HG03159 (cell line): ENCODE measurements at regions not wholly inside any gene's neighbourhood (a gene's known extent, or its start where the extent isn't known, plus 50 kb on each side); places are given as distances from the start of the nearest gene placed in this dataset.
"Not testable (repeated sequence)": the region's sequence is repeated elsewhere in the genome, so short reads cannot be mapped to it uniquely, and the experiment has no call there.

Experiments
- ATAC-seq: cut with Tn5 transposase; IDR thresholded peaks from one replicate; pipeline ENCODE4 v1.9.1; 2021; ENCODE audit warnings: mild to moderate bottlenecking, moderate library complexity; ENCODE audit not compliant: unreplicated experiment

DNA sequence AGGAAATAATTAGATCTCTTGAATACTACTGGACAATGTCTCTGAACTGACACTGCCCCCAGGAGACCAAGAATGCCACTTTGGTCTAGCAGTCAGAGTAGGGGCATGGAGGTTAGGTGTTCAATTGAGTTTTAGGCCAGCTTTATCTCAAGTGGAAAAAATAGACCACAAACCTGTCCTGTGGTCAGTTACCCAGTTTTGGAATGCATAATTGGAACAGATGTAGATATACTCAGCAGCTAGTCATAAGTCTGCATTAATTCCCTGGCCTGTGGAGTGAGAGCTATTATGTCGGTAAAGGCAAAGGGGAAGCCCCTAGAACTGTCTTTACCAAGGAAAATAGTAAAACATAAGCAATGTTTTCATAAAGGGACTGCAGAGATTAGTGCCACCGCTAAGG is 587.7 kb downstream of the GLUD2 start:
- no peak for ATAC-seq

DNA sequence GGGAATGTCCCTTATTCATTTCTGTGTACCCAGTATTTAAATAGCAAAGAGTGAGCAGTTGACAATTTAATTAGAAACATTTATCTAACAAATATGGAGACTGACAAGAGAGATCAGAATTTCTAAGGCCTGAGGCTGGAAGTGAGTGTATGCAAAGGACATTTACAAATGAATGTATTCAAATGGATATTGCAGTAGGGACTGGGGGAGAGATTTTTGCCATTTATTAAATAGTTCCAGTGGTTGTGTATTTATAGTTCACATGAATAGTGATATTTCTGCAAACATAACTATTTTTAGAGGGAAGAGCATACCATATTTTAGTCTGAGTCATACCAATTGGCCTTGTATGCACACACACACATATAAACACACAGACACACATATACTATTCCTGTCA is 592.4 kb downstream of the GLUD2 start:
- ATAC-seq: no peak

DNA sequence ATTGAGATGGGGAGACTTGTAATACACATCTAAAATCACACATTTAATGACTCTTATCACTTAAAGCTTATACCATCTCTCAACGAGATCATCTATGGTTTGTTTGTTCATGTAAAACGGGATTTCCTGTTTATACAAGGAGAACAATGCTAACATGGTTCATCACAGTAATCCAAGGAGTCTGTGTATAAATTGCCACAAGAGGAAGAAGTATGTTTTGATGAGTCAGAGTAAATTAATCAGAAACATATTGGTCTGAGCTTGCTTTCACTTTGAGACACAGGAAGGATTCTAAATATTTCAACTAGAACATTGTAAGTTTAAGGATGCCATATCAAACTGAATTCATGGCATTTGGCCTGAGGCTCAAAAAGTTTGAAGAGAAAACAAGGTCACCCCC is 594.1 kb downstream of the GLUD2 start:
- ATAC-seq: no peak

DNA sequence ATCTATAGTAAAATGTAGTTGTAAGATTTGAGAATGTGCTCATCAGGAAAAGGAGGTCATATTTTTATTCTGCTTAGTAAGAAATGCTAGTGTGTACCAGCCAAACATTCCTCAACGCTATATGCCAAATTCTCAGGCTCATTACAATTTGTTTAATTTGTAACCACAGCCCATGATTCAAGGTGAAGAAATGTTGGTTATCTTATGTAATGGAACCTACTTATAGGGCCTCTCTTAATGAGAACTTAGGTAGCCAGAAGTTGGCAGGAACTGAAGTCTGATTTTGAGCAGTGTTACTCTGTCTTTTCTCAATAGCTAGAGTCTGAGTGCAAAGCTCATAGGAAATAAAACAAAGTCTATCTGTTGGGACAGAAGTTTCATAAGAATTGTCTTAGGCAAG is 595.0 kb downstream of the GLUD2 start:
- no peak for ATAC-seq

DNA sequence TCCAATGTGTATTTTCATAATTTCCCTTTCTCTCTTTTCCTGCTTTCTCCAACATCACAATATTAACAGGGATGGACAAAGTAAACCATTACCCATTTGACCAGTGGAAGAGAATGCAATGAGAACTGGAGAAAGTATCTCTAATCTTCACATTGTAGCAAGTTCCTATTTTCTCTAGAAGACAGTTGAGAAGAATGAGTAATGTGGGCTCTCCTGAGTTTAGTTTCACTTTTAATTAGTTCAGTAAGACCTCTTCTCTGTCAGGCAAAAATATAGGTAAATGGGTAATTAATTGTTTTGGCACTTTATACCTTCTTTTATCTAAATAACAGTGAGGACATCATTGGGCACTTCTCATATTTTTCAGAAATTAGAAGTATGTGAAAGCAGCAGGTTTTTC is 602.0 kb downstream of the GLUD2 start:
- ATAC-seq: no peak

DNA sequence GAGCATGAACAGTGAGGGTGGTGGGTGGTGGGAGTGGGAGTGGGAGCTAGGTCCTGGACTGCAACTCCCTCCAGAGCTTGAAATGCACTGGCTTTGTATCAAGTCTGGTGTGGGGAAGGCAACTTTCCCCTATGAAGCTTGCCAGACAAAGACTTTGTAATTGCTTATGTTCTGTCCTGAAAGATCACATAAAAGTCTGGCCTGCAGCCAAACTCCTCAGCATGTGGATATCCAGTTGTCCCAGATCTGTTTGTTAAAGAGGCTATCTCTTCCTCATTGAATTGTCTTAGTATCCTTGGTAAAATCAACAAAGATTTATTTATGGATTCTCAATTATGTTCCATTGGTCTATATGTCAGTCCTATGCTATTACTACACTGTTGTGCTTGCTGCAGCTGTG is 607.9 kb downstream of the GLUD2 start:
- no peak for ATAC-seq

DNA sequence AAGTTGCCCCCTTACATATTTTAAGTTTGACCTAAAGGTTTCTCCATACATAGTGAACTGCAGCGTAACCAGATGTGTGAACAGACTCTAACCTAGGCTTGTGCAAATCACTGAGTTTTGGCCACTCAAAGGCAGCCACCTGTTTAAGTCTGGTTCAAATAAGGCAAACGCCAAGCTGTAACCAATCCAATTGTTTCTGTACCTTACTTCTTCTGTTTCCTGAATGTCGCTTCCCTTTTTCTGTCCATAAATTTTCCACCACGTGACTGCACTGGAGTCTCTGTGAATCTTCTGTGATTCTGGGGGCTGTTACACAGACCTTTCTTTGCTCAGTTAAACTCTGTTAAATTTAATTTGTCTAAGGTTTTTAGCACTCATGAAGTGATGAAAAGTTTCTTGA is 618.8 kb downstream of the GLUD2 start:
- ATAC-seq: no peak

DNA sequence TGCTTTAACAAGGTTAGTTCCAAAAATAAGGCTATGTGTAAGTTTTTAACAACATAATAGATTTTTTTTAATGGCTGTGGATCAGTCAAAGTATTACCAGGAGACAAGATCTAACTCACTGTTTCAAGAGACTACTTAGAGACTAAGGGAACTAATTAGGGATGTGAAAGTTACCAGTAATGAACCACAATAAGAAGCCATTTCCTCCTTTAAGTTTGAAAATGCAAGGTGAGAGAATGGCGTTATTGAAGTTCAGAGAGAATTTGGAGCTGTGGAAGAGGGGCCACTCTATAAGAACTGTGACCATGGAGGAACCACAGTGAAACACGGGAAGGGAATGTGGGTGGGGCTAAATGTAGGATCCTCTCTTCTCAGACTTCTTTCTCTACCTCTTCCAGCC is 624.2 kb downstream of the GLUD2 start:
- peak; percentile 84 for ATAC-seq

DNA sequence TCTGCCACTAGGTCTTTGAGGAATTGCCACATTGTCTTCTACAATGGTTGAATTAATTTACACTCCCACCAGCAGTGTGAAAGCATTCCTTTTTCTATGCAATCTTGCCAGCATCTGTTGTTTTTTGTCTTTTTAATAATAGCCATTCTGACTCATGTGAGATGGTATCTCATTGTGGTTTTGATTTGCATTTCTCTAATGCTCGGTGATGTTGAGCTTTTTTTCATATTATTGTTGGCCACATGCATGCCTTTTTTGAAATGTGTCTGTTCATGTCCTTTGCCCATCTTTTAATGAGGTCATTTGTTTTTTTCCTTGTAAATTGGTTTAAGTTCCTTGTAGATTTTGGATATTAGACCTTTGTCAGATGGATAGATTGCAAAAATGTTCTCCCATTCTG is 661.8 kb downstream of the GLUD2 start:
- ATAC-seq: not testable (repeated sequence)

DNA sequence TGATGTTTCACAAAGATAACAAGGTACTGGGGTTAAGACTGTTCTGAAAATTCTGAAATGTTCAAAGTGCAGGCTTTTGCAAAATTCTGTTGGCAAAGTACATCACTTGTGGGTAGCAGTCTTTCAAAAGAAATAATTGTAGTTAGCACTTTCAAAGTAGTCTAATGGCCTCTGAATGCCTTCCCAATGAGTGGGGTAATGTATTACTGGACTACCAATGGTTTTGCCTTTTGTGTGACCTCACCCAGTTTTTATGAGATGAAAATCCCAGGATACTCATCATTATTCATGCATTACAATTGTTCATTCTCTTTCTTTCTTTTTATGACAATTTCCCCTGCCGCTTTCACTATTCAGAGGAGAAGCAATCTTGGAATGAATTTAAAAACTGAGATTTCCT is 686.1 kb downstream of the GLUD2 start:
- no peak for ATAC-seq

DNA sequence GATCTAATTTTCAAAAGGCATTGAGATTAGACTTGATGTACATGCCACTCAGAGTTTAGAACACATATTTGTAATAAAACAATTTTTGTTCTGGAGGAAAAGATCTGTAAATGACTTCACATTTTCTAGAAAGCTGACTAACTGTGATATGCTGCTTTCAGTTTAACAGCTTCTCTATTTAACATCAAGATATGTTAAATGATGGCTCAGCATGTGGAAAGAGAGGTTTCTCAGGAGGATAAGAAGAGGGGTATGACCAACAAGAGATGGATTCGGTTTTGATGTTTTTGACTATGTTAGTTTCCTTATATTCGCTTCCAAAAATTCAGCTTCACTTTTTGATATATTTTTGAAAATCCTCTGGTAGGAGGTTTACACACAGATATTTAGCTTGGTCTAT is 698.7 kb downstream of the GLUD2 start:
- no peak for ATAC-seq

DNA sequence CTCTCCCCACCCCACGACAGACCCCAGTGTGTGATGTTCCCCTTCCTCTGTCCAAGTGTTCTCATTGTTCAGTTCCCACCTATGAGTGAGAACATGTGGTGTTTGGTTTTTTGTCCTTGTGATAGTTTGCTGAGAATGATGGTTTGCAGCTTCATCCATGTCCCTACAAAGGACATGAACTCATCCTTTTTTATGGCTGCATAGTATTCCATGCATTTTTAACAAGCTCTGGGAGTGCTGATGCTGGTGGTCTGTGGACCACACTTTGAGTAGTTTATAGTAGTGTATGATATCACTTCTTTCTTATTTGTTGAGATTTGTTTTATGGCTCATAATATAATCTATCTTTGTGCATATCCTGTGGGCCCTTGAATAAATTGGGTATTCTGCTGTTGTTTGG is 706.2 kb downstream of the GLUD2 start:
- ATAC-seq: not testable (repeated sequence)

DNA sequence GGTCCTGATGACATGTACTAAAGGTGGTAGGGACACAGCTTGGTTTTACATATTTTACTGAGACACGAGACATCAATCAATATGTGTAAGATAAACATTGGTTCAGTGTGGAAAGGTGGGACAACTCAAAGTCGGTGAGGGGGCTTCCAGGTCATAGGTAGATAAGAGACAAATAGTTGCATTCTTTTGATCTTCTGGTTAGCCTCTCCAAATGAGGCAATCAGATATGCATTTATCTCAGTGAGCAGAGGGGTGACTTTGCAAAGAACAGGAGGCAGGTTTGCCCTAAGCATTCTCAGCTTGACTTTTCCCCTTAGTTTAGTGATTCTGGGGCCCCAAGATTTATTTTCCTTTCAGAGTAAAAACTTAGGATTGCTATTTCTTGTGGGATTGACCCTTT is 706.9 kb downstream of the GLUD2 start:
- no peak for ATAC-seq

DNA sequence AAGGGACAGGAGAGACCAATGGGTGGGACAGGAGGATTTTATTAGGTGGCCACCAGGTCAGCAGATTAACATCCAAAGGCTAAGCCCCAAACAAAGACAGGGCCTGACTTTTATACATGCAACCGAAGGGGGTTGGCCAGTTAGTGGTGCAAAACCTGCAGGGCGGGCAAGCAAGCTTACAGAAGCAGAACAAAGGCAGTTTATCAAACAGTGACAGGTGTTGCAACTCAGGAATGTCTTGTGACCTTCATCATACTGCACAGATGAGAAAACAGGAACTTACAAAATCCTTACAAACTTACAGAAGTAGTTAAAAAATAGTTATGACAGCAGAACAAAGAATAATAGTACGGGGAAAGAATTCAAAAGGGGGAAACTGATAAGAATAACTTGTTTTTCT is 708.1 kb downstream of the GLUD2 start:
- no peak for ATAC-seq

DNA sequence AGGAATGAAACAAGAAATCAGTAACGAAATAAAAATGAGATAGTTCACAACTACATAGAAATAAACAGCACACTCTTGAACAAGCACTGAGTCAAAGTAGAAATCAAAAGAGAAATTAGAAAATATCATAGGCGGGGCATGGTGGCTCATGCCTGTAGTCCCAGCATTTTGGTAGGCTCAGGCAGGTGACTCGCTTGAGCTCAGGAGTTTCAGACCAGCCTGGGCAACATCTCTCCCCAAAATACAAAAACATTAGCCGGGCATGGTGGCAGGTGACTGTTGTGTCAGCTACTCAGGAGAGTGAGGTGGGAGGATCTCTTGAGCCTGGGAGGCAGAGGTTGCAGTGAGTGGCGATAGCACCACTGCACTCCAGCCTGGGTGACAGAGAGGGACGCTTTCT is 714.4 kb downstream of the GLUD2 start:
- no peak for ATAC-seq

DNA sequence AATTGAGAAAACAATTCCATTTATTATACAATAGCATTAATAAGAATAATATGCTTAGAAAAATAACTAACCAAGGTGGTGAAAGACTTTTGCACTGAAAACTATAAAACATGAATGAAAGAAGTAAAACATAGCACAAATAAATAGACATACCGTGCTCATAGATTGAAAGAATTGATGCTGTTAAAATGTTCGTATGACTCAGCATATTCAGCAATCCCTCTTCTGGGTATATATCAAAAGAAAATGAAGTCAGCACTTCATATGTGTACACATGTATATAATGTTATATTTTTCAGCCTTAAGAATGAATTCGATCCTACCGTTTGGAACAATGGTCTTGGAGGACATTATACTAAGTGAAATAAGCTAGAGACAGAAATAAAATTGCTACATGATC is 716.3 kb downstream of the GLUD2 start:
- ATAC-seq: no peak

DNA sequence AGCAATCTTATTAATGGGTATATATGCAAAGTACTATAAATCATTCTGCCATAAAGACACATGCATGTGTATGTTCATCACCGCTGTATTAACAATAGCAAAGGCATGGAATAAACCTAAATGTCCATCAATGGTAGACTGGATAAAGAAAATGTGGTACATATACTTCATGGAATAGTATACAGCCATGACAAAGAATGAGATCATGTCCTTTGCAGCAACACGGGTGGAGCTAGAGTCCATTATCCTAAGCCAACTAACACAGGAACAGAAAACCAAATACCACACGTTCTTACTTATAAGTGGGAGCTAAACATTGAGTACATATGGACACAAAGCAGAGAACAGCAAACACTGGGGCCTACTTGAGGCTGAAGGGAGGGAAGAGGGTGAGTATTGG is 720.8 kb downstream of the GLUD2 start:
- not testable (repeated sequence) for ATAC-seq

DNA sequence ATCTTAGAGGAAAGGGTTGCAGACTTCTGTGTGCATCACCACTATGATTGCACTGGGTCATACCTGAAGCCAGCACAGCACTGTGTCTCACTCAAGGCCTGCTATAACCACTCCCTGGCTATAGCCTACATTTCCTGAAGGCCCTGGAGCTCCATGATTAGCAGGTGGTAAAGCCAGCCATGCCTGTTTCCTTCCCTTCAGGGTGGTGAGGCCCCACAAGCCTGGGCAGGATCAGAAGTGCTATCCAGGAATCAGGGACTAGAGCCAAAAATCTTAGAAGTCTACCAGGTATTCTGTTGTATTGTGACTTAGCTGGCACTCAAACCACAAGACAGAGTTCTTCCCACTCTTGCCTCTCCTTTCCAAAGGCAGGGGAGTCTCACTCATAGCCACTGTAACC is 734.6 kb downstream of the GLUD2 start:
- no peak for ATAC-seq

DNA sequence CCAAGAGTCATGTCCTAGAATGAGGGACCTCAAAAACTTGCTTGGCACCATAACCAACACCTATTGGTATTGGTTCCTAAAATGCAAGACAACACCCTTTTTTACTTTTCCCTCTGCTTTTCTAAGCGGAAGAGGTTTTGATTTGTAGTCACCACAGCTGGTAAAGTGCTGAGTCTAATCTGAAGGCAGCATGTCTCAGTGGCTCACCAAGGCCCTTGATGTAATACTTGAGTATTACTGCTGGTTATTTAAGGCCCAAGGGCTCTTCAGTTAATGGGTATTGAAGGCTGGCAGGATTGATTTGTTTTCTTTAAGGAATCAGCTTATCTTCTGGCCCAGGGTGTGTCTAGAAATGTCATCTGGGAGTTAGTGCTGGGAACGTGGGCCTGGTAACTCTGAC is 735.1 kb downstream of the GLUD2 start:
- no peak for ATAC-seq

DNA sequence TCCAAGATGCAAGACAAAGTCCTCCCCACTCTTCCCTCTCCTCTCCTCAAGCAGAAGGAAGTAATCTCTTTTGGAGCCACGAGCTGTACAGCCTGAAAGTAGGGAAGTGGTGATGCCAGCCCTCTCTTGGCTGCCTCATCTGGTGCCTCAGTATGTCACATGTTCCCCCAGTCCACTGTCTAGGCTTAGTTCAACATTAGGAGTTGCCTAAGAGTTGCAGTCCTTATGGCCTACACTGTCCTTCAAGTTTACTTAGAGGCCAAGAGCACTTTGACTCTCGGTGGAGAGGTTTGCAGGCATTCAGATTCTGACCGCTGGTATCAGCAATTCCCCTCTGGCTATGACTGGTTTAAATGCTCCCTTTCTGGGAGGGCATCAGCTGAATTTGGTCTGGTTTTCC is 735.6 kb downstream of the GLUD2 start:
- ATAC-seq: no peak

DNA sequence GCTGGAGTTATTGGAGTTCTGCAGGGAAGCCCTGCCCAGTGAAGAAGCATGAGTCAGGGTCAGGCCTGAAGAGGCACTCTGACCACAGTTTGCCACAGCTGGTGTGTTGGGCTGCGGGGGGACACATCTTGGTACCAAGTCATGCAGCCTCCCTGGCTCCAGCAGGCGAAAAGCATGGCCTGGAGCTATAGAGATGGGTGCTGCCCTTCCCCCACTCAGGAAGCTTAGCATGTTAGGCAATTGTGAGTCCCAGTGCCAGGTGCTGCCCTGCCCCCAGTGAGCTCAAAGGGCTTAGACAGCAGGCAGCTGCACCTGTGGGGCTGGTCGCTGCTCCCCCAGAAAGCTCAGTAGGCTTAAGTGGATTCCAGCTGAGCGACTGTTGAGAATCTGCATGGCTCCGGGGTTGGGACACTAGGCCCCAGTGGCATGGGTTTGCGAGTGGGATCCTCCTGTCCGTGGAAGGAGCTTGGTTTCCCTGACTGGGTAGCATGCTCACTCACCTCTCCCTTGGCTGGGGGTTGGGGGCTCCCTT is 755.5 kb downstream of the GLUD2 start:
- ATAC-seq: no peak

DNA sequence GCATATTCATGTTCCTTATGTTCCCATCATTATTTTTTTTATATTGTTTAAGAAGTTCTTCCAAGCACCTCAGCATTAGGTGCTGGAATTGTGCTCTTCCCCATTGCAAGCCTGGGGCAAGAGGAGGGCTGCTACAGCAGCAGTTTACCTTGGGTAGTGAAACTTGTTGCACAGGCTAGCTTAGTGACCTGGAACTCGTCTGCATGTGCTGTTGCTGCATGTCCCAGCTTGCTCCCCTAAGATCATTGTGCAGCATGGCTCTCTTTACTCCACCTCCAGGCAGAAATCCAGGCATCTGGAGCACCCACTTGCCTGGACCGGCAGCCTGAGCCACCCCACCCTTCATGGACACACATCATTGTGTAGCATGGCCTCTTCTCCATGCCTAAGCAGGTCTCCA is 776.0 kb downstream of the GLUD2 start:
- ATAC-seq: no peak

DNA sequence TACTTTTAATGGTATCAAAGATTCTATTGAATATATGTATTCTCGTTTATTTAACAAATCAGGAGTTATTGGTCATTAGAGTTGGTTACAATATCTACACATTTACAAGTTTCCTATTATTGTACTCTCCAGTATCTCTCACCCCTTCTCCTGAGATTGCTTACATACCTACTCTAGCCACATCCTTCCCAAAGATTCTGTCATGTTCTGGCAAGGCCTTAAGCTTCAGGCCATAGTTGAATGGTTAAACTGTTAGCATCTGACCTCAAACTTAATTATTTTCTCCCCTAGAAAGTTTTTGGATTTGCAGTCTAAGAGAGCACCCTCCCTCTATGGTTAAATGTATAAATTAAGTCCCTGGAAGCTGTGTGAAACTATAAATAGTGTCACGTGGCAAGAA is 784.2 kb downstream of the GLUD2 start:
- no peak for ATAC-seq

DNA sequence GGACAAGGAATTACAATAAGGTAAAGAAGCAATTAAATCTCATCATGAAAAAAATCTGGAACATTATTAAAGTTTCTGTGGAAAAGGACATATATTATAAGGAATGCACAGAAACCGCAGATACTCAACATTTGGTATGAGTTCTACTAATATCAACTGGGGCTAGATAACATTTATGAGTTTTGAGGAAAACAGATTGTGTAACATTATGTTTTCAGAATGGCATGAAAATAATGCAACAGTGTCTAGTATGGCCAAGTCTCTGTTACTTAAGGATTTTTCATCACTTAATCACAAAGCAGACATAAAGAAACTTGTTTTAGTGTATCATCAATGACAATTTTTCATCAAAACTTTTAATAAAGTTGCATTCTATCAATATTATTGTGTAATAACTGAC is 785.0 kb downstream of the GLUD2 start:
- ATAC-seq: no peak
